ENCODE measurements at regions not wholly inside any gene's neighbourhood (a gene's known extent, or its start where the extent isn't known, plus 50 kb on each side); places are given as distances from the start of the nearest gene placed in this dataset.

- no peak for DNase-seq
Observed at GRCh38 chr4:24091639-24092233, 201.9 kb upstream of the PPARGC1A start.

DNA sequence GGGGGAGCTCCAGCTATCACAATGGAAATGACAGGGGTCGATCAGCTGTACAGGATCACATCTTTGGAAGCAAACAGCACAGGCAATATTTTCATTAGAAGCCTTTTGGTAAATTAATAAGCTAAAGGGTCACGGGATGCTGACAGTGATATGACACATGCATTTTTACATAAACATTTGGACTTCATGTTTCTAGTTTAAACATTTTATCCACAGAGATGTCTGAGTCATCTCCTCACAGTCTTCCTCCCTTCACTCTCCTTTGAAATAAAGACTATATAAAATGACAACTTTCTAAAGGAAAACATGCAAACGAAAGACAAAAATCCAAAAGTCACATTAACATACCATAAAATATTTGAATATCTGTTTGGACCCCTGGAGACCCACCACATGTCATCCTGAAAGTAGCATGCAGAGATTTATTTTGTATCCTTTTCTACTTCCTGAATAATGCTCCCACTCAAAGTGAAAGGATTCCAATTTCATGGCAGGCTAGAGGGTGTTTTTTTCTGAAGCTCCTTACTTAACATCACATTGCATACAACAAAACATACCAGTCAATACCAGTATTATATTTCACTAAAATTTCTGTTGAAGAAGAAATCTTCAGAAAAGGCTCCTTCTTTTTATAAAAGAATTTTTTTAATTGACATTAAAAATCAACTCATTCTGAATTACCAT lies 200.1 kb upstream of the PPARGC1A start:
- no peak for DNase-seq

DNA sequence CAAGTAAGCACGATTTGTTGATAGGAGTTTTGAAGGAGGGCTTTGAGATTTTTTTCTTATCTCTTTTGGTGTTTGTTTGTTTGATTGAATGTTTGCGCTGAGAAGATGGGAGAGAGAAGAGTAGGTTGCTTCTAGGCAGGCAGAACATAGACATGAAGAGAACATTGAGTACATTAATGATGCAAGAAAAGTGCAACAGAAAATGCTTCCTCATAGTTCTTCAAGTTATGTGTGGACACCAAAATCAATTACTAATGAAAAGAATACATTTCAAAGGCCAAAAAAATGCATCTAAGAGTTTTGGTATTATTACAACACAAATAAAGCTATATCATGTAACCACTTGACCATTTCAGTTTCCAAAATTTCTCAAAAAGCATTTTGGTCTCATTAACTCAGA lies 191.0 kb upstream of the PPARGC1A start:
- DNase-seq, result no peak

- DNase-seq, result no peak
Observed at GRCh38 chr4:24078347-24078962, 188.6 kb upstream of the PPARGC1A start.

- DNase-seq, result no peak
Observed at GRCh38 chr4:24076811-24077210, 187.0 kb upstream of the PPARGC1A start.

DNA sequence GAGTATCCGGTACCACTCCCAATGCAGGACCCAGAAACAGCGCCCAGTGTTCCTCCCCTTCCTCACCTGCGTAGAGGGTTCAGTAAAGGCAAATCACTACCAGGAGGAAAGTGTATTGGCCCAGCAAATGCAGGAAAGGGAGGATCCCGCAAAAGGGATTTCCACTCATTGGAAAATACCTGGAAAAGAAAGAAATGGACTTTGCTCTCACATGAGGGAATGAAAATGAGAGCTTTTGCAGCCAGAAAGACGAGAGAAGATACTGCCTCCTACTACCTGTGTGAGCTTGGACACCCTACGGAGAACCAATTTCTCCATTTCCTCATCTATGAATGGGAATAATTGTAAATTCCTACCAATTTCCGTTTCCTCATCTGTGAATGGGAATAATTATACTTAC lies 184.1 kb upstream of the PPARGC1A start:
- DNase-seq, result no peak

GRCh38 chr4:24071612-24072372 lies 181.9 kb upstream of the PPARGC1A start:
- DNase-seq, result no peak

DNA sequence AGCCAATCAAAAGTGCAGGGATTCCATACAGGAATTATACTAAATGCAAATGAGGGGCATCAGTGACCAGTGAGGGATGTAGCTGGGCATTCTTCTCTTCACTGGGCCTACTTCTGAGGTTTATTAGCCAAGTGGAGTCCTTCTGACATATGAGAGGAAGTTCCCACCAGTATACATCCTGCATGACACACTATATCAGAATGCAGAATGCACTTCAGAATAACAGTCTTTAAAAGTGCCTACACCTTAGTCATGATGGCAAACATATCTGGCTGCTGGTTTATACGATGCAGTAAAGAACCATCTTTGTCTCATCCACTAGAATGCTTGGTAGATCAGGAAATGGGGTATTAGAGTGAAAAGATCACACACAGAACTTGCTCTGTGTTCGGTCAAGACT lies 180.3 kb upstream of the PPARGC1A start:
- DNase-seq, result no peak

DNA sequence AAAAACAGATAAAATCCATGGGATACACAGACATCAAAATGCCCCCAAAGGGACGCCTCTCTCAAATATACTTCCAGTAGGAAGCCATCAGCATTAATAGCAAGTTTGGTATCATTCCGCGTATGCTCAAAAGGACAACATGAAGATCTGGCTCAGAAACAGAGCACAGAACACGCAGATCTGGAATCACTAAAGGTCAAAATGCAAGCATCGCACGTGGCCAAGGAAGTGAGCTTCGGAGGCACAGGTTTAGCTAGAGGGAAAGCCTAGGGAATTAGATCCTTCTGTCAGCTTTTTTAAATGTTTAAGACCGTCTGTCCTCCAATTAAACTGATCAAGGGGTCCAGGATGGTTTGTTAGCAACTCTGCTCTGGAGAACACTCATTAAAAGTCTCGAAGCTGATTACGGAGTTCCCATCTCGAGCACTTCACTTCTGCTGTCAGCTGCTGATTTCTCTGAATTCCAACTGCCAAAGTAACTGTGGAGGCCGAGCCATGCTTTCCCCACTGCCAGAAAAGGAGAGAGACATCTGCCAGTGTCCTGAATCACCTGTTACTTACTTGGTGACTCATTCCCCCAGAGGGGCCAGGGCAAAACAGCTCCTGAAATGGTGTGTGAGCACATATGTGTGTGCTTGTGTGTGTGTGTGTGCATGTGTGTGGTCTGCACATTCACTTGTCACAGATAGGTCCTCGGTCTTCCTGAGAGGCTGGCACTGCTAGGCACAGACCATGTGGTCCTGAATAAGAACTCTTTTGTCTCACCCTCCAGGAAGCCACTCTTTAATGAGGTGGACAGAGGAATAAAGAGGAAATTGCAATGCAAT lies 177.7 kb upstream of the PPARGC1A start:
- DNase-seq, result no peak

- no peak for DNase-seq
Observed at GRCh38 chr4:24065974-24066373, 176.1 kb upstream of the PPARGC1A start.

DNA sequence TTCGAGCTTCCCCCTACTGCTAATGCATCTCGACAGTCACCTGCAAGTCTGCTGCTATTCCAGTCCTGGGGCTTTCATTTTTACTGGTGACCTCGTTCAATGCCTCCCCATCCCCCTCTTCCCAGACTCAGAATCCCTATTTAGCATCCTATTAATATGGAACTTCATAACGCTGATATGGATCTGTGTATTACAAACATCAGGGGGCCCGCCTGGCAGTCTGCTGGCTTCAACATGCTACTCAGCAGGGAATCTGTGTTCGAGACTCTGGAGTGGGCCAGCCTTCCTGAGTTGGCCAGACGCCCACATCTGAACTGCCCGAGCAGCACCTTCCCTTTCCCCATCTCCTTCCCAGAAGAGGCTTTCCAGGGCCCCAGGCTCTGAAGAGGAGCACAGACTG lies 173.9 kb upstream of the PPARGC1A start:
- peak; percentile 5 for DNase-seq

GRCh38 chr4:24060932-24061331 lies 171.1 kb upstream of the PPARGC1A start:
- DNase-seq, result no peak

DNA sequence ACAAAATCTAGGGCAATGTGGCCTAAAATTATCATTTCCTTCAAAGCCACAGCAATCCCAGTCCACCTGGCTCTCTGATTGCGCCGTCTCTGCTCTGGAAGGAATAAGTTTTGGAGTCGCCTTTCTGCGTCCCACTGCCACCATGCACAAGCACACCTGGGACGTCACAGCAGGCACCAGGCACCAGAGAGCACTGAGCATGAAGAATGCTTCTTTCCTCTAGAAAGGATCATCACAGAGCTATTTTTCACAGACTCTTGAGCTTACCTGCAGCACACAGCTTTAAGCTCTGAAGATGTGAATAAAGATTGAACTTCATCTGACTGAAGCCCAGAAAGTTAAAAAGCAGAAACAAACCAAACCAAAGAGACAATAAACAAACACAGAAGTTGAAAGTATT lies 170.0 kb upstream of the PPARGC1A start:
- no peak for DNase-seq

DNA sequence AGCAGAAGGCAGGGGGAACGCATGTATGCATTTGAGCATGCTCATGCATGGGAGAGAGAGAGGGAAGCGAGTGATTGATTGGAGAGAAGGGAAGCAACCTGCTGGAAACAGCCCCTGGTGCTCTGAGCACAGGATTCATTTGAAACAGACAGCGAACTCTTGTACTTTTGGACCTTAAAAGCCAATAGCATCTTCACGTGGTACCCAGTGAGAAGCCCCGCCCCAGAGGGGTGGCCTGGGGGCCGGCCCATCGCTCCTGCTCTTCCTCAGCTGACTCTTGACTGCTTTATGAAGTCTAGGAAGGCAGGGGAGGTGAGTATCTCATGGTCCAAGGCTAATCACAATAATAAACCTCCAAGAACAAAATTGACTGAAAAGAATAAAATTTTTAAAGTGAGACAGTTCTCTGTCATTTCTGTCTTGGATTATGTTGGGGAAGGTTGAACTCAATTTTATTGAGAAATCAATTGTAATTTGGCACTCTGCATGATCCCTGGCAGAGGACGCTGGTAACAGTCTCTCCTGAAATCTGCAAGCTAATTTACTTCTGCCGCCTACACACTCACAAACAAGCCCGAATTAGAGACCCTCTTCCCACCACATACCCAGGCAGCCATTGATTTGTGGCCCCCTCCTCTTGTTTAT lies 168.2 kb upstream of the PPARGC1A start:
- no peak for DNase-seq

- DNase-seq, result no peak
Observed at GRCh38 chr4:24056289-24056688, 166.4 kb upstream of the PPARGC1A start.

- DNase-seq, result no peak
Observed at GRCh38 chr4:24055623-24056022, 165.8 kb upstream of the PPARGC1A start.

DNA sequence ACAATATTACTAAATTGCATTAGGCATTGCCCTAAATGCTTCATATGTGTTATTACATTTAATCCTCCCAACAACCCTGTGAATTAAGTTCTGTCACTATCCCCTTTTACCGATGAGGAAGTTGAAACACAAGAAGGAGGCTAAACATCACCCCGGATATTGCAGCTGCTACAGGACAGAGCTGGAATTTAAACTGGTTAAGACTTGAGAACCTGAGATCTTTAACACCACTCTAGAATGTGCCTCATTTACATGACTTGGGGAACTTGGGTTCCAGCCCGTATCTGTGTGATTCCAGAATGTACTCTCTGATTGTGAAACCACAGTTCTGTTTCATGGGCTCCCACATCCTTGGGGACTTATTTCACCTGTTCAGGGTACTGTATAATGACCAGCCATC lies 165.1 kb upstream of the PPARGC1A start:
- no peak for DNase-seq

- no peak for DNase-seq
Observed at GRCh38 chr4:24053934-24054333, 164.1 kb upstream of the PPARGC1A start.

- DNase-seq, result no peak
Observed at GRCh38 chr4:24044610-24045589, 155.1 kb upstream of the PPARGC1A start.

DNA sequence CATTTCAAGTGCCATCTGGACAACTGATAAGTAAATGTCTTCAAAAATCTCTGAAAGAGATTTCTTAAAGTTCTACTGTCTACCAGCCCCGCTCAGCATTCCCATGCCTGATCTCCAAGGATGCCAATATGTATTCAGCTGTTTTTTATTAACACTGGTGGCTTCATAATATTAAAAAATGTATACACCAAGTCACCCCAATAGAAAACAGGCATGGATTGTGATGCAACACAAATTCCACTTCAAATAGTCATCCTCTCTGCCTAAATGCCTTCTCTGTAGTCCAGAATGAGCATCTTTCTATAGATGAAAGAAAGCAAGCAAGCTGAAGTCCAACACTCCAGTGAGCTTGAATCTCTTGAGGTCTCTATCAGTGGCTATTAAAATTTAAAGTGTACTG lies 152.2 kb upstream of the PPARGC1A start:
- DNase-seq, result no peak

DNA sequence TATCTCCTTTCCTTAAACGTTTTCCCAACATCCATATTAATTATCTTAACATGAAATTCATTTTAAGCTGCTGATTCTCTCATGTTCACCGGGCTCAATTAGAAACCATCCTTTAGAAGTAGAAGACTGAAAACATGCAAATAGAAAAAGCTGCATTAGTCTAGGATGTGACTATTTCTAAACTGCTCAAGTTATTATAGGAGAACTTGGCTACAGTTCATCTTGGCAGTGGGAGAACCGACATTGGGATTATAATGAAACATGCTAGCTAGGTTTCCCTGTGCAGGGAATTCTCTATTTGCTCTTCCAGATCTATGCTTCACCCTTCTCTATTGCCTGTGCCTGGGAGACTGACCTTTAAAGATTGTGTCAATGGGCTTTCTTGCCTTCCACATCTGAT lies 151.0 kb upstream of the PPARGC1A start:
- no peak for DNase-seq
